ENCODE measurements at regions not wholly inside any gene's neighbourhood (a gene's known extent, or its start where the extent isn't known, plus 50 kb on each side); places are given as distances from the start of the nearest gene placed in this dataset.

DNA sequence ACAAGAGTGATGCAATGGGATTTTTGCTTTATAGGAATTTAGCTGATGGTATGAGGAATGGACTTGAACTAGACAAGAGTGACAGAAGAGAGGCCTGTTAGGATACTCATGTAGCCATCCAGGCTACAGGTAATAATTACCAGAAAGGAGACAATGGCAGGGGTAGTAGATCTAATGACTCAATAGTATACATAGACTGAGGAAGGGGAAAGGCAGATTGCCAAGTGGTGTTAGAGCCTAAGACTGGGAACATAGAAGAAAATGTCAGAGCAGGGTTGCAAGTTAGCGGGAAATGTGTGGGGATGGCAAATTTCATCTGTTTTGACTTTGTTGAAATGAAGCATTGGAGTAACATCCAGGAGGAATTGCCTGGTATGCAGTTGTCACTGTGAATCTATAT, 295.6 kb downstream of the UTRN start (continued):
- TF ChIP-seq CHD2 (IDR thresholded peaks at IDR 0.05; ENCODE audit: low read length) (no peak), ZNF274 (IDR thresholded peaks at IDR 0.05; ENCODE audit: borderline replicate concordance, extremely low read depth, low read length) (no peak)

All from H1 (cell line).